HUES6 (cell line): ENCODE measurements at regions not wholly inside any gene's neighbourhood (a gene's known extent, or its start where the extent isn't known, plus 50 kb on each side); places are given as distances from the start of the nearest gene placed in this dataset.

Source experiments
- H3K27ac ChIP-seq: 2 replicates; pipeline ENCODE4 v1.7.0; 2013; ENCODE audit warnings: low read depth, mild to moderate bottlenecking, low read length, inconsistent platforms
- H3K27me3 ChIP-seq: 2 replicates; pipeline ENCODE4 v1.6.1; 2013; ENCODE audit warnings: low read length; ENCODE audit not compliant: control insufficient read depth, insufficient read depth
- H3K36me3 ChIP-seq: 2 replicates; pipeline ENCODE4 v1.6.1; 2013; ENCODE audit warnings: low read length; ENCODE audit not compliant: control insufficient read depth, insufficient read depth
- H3K4me1 ChIP-seq: 2 replicates; pipeline ENCODE4 v1.6.1; 2013; ENCODE audit warnings: low read length; ENCODE audit not compliant: control insufficient read depth, insufficient read depth
- H3K4me3 ChIP-seq: 2 replicates; pipeline ENCODE4 v1.5.1; 2013; ENCODE audit warnings: low read depth, low read length
- H3K9ac ChIP-seq: one replicate; pipeline ENCODE4 v1.6.1; 2013; ENCODE audit warnings: mild to moderate bottlenecking, low read length
- H3K9me3 ChIP-seq: 2 replicates; pipeline ENCODE4 v1.6.1; 2013; ENCODE audit warnings: low read depth, low read length; ENCODE audit not compliant: control insufficient read depth, insufficient read depth

- no peaks in the 10 kb centered on the region for H3K27me3 ChIP-seq
- H3K4me1 ChIP-seq = no peaks in the 10 kb centered on the region
- H3K9me3 ChIP-seq = peaks cover 14% of the 10 kb centered on the region
- no peak overlapping the region for H3K9ac ChIP-seq
- H3K4me3 ChIP-seq = no peak overlapping the region
- H3K27ac ChIP-seq = no peak overlapping the region
- no peaks in the 10 kb centered on the region for H3K36me3 ChIP-seq
Observed at GRCh38 chr22:49582678-49583077, 245.0 kb downstream of the BRD1 start.

- Histone ChIP-seq H3K27me3 (no peaks in the 10 kb centered on the region), H3K4me3 (no peak overlapping the region), H3K9me3 (peaks cover 14% of the 10 kb centered on the region), H3K36me3 (no peaks in the 10 kb centered on the region), H3K27ac (no peak overlapping the region), H3K9ac (no peak overlapping the region), H3K4me1 (no peaks in the 10 kb centered on the region)
Observed at GRCh38 chr22:49582181-49582580, 245.5 kb downstream of the BRD1 start.

- H3K9ac ChIP-seq = no peak overlapping the region
- H3K36me3 ChIP-seq = no peaks in the 10 kb centered on the region
- H3K27me3 ChIP-seq = no peaks in the 10 kb centered on the region
- H3K9me3 ChIP-seq = peaks cover 14% of the 10 kb centered on the region
- no peak overlapping the region for H3K4me3 ChIP-seq
- H3K4me1 ChIP-seq = no peaks in the 10 kb centered on the region
- no peak overlapping the region for H3K27ac ChIP-seq
Observed at GRCh38 chr22:49580024-49580423, 247.6 kb downstream of the BRD1 start.

- Histone ChIP-seq H3K27me3 (no peaks in the 10 kb centered on the region), H3K9me3 (peaks cover 14% of the 10 kb centered on the region), H3K36me3 (no peaks in the 10 kb centered on the region), H3K9ac (no peak overlapping the region), H3K4me3 (no peak overlapping the region), H3K4me1 (no peaks in the 10 kb centered on the region), H3K27ac (no peak overlapping the region)
Observed at GRCh38 chr22:49577168-49578060, 250.3 kb downstream of the BRD1 start.

- Histone ChIP-seq H3K36me3 (no peaks in the 10 kb centered on the region), H3K27me3 (no peaks in the 10 kb centered on the region), H3K4me3 (no peak overlapping the region), H3K9ac (no peak overlapping the region), H3K4me1 (no peaks in the 10 kb centered on the region), H3K9me3 (peaks cover 14% of the 10 kb centered on the region), H3K27ac (no peak overlapping the region)
Observed at GRCh38 chr22:49576241-49577141, 251.2 kb downstream of the BRD1 start.

GRCh38 chr22:49575703-49576081 is 252.0 kb downstream of the BRD1 start:
- H3K4me1 ChIP-seq = no peaks in the 10 kb centered on the region
- H3K36me3 ChIP-seq = no peaks in the 10 kb centered on the region
- H3K27me3 ChIP-seq = no peaks in the 10 kb centered on the region
- peaks cover 11% of the 10 kb centered on the region for H3K9me3 ChIP-seq
- H3K27ac ChIP-seq = no peak overlapping the region
- H3K4me3 ChIP-seq = no peak overlapping the region
- no peak overlapping the region for H3K9ac ChIP-seq

GRCh38 chr22:49574881-49575702 is 252.6 kb downstream of the BRD1 start:
- peaks cover 5% of the 10 kb centered on the region for H3K9me3 ChIP-seq
- H3K4me1 ChIP-seq = no peaks in the 10 kb centered on the region
- H3K4me3 ChIP-seq = no peak overlapping the region
- no peaks in the 10 kb centered on the region for H3K36me3 ChIP-seq
- H3K9ac ChIP-seq = no peak overlapping the region
- H3K27ac ChIP-seq = no peak overlapping the region
- H3K27me3 ChIP-seq = no peaks in the 10 kb centered on the region

- no peaks in the 10 kb centered on the region for H3K36me3 ChIP-seq
- H3K4me1 ChIP-seq = no peaks in the 10 kb centered on the region
- no peaks in the 10 kb centered on the region for H3K27me3 ChIP-seq
- H3K27ac ChIP-seq = no peak overlapping the region
- H3K9me3 ChIP-seq = 0 out of 2 replicates have a peak, but pooled peaks cover 4% of the 10 kb centered on the region
- no peak overlapping the region for H3K9ac ChIP-seq
- no peak overlapping the region for H3K4me3 ChIP-seq
Observed at GRCh38 chr22:49574205-49574880, 253.3 kb downstream of the BRD1 start.

- Histone ChIP-seq H3K9me3 (no peaks in the 10 kb centered on the region), H3K9ac (no peak overlapping the region), H3K27me3 (no peaks in the 10 kb centered on the region)
Observed at GRCh38 chr22:49573109-49573765, 254.4 kb downstream of the BRD1 start.

GRCh38 chr22:49571326-49571725 is 256.3 kb downstream of the BRD1 start:
- Histone ChIP-seq H3K9me3 (no peaks in the 10 kb centered on the region), H3K9ac (no peak overlapping the region), H3K4me1 (no peaks in the 10 kb centered on the region), H3K27ac (no peak overlapping the region), H3K36me3 (no peaks in the 10 kb centered on the region), H3K27me3 (no peaks in the 10 kb centered on the region), H3K4me3 (no peak overlapping the region)

More at GRCh38 chr22:49573109-49573765, 254.4 kb downstream of the BRD1 start:
- no peaks in the 10 kb centered on the region for H3K36me3 ChIP-seq
- H3K4me3 ChIP-seq = no peak overlapping the region
- H3K4me1 ChIP-seq = no peaks in the 10 kb centered on the region
- no peak overlapping the region for H3K27ac ChIP-seq
